Ascending aorta (tissue), 2 donors: ENCODE measurements at regions not wholly inside any gene's neighbourhood (a gene's known extent, or its start where the extent isn't known, plus 50 kb on each side); places are given as distances from the start of the nearest gene placed in this dataset.

Experiments used
- DNase-seq, 2 donors: peaks; one replicate each; pipeline ENCODE4 v3.0.0-alpha.2; 2019; ENCODE audit warnings: low spot score in 2 of 2
- H3K27ac ChIP-seq, 2 donors: fragments of 200-600 bp; sonication (generic); one replicate each; pipeline ENCODE4 v1.5.1; 2016 to 2017; ENCODE audit warnings: mild to moderate bottlenecking in 1 of 2
- H3K27me3 ChIP-seq: fragments of 200-600 bp; sonication (generic); one replicate; pipeline ENCODE4 v1.5.1; 2017
- H3K36me3 ChIP-seq, 2 donors: fragments of 200-600 bp; sonication (generic); one replicate each; pipeline ENCODE4 v1.5.1; 2016
- H3K4me1 ChIP-seq, 2 donors: fragments of 200-600 bp; sonication (generic); one replicate each; pipeline ENCODE4 v1.5.1; 2016 to 2017; ENCODE audit warnings: mild to moderate bottlenecking in 1 of 2
- H3K4me3 ChIP-seq, 2 donors: fragments of 200-600 bp; sonication (generic); one replicate each; pipeline ENCODE4 v1.5.1; 2016 to 2017; ENCODE audit warnings: mild to moderate bottlenecking in 1 of 2
- H3K9me3 ChIP-seq, 2 donors: fragments of 200-600 bp; sonication (generic); one replicate each; pipeline ENCODE4 v1.5.1; 2016
- CTCF ChIP-seq, 3 experiments: fragments of 200-600 bp in 2 of 3; fragments of 450-650 bp in 1 of 3; sonication (generic) in 2 of 3; IDR thresholded peaks; one replicate each; pipeline ENCODE4 v1.5.1; 2016 to 2019; ENCODE audit warnings: antibody characterized with exemption in 3 of 3, mild to moderate bottlenecking in 1 of 3, moderate library complexity in 1 of 3
- intact Hi-C: fragments of 100-400 bp; cut with DNase I; formaldehyde crosslinking; loops from one replicate; pipeline ENCODE4 v1.15.1; 2023

GRCh38 chr1:38746941-38747600 lies 112.5 kb downstream of the RRAGC start:
- intact Hi-C loops: no loop called here
- no peak for DNase-seq
- Histone ChIP-seq H3K4me1 (no peaks in the 10 kb centered on the region), H3K9me3 (no peaks in the 10 kb centered on the region), H3K27ac (no peak overlapping the region), H3K36me3 (no peaks in the 10 kb centered on the region), H3K27me3 (no peaks in the 10 kb centered on the region), H3K4me3 (no peak overlapping the region)
- no peak for TF ChIP-seq CTCF (IDR thresholded peaks at IDR 0.05)

- no peak for TF ChIP-seq CTCF (IDR thresholded peaks at IDR 0.05)
- no peak for DNase-seq
- H3K9me3 ChIP-seq: no peaks in the 10 kb centered on the region
- no peaks in the 10 kb centered on the region for H3K36me3 ChIP-seq
- H3K27me3 ChIP-seq: no peaks in the 10 kb centered on the region
- H3K4me1 ChIP-seq: no peaks in the 10 kb centered on the region
- no peak overlapping the region for H3K4me3 ChIP-seq
- H3K27ac ChIP-seq: no peak overlapping the region
- intact Hi-C loops: no loop called here
Observed at GRCh38 chr1:38746402-38746935, 113.1 kb downstream of the RRAGC start.

GRCh38 chr1:38745476-38746401 lies 113.8 kb downstream of the RRAGC start:
- H3K9me3 ChIP-seq: no peaks in the 10 kb centered on the region
- intact Hi-C loops: no loop called here
- DNase-seq: no peak

GRCh38 chr1:38744452-38745350 lies 114.9 kb downstream of the RRAGC start:
- H3K4me1 ChIP-seq: no peaks in the 10 kb centered on the region
- H3K27ac ChIP-seq: no peak overlapping the region
- H3K4me3 ChIP-seq: no peak overlapping the region
- DNase-seq: no peak
- no peak for TF ChIP-seq CTCF (IDR thresholded peaks at IDR 0.05)
- H3K27me3 ChIP-seq: no peaks in the 10 kb centered on the region
- intact Hi-C loops: no loop called here
- no peaks in the 10 kb centered on the region for H3K36me3 ChIP-seq
- H3K9me3 ChIP-seq: no peaks in the 10 kb centered on the region

More at GRCh38 chr1:38745476-38746401, 113.8 kb downstream of the RRAGC start:
- Histone ChIP-seq H3K27ac (no peak overlapping the region), H3K36me3 (no peaks in the 10 kb centered on the region), H3K4me1 (no peaks in the 10 kb centered on the region), H3K27me3 (no peaks in the 10 kb centered on the region), H3K4me3 (no peak overlapping the region)
- no peak for TF ChIP-seq CTCF (IDR thresholded peaks at IDR 0.05)

GRCh38 chr1:38743184-38743583 lies 116.4 kb downstream of the RRAGC start:
- Histone ChIP-seq H3K27me3 (no peaks in the 10 kb centered on the region), H3K4me1 (no peaks in the 10 kb centered on the region), H3K36me3 (no peaks in the 10 kb centered on the region), H3K4me3 (no peak overlapping the region), H3K9me3 (no peaks in the 10 kb centered on the region), H3K27ac (no peak overlapping the region)
- intact Hi-C loops: no loop called here
- no peak for DNase-seq
- TF ChIP-seq CTCF (IDR thresholded peaks at IDR 0.05): no peak
